HG02938 (cell line): ENCODE measurements at regions not wholly inside any gene's neighbourhood (a gene's known extent, or its start where the extent isn't known, plus 50 kb on each side); places are given as distances from the start of the nearest gene placed in this dataset.
"Not testable (repeated sequence)": the region's sequence is repeated elsewhere in the genome, so short reads cannot be mapped to it uniquely, and the experiment has no call there.

Source experiments
- ATAC-seq: cut with Tn5 transposase; IDR thresholded peaks from one replicate; pipeline ENCODE4 v1.9.1; 2021; ENCODE audit warnings: mild to moderate bottlenecking, moderate library complexity; ENCODE audit not compliant: unreplicated experiment

DNA sequence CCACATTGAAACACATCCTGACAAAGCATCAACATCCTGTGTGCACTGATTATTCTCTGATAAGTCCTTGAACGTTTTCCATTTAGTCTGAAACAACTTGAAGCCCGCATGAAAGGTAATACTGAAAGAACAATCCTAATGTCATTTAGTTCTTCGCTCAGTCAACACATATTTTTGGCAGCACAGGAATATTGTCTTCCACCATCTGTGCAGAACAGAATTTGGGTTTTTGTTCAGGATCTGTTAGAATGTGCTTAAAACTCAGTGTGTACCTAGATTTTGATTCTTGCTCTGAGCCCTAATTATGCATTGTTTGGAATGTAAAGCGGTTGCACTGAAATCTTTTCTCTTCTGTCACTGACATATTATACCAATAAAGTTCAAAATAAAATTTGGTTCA is 1036.6 kb downstream of the CDH11 start:
- no peak for ATAC-seq

DNA sequence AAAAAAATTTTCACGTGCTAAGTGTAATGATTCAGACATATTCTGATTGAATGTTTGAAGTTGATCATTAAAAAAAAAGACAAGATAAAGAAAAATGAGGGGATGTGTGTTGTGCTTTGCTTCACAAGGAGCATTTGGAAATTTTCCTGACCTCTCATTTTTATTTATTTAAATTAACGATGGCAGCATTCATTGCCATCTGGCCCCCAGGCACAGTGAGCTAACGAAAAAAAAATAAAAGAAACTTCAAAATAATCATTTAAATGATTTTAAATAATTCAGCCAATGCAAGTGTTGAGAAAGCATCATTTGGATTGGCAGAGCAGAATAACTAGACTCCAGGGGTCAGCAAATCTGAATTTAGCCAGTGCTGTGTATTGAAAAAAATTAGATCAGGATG is 1037.2 kb downstream of the CDH11 start:
- ATAC-seq: no peak

DNA sequence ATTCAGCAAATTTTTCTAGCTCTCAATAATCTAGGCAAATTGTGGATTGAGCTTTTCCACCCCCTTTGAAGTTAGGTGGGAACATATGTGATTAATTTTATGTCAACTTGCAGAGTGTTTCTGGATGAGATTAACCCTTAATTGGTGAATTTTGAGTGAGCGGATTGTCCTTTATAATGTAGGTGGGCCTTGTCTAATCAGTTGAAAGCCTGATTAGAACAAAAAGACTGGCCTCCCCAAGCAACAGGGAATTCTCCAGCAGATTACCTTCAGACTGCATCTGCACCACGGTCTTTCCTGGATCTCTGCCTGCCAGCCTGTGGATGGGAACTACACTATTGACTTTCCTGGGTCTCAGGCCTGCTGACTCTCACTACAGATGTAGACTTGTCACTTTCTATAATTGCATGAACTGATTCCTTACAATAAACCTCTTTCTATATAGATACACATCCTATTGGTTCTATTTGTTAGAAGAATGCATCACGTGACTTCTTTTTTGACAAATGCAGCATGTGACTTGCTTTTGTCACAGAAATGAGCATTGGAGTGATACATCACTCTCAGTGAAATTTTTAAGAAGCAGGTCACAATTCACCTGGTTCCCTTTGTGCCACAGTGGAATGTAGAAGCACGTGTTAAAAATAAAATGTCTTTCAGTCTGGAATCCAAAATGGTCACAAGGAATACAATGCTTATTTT is 1038.3 kb downstream of the CDH11 start:
- ATAC-seq: no peak

DNA sequence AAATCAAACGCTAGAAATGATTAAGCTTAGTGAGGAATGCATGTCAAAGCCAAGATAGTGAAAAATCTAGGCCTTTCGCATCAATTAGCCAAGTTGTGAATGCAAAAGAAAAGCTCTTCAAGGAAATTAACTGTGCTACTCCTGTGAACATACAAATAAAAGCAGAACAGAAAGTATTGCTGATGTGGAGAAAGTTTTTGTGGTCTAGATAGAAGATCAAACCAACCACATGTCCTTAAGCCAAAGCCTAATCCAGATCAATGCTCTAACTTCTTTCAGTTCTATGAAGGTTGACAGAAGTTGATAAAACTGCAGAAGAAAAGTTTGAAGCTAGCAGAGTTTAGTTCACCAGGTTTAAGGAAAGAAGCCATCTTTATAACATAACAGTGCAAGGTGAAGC is 1044.6 kb downstream of the CDH11 start:
- ATAC-seq: no peak

DNA sequence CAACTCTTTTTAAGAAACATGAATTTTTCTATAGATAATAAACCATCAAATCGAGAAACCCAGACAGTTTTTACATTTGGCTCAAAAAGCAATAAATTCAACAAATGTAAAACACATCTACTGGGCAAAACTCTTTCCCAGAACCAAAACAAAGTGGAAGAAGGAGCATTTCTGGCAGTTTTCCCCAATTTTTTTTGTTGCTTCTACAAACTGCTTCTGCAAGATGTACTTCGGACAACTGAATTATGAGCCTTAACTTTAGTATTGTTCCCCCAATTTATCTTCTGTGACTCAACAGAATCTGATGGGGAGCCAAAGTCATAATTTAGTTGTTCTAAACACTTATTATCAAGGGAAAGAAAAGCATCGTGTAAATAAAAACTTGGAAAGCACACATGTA is 1047.2 kb downstream of the CDH11 start:
- ATAC-seq: no peak

DNA sequence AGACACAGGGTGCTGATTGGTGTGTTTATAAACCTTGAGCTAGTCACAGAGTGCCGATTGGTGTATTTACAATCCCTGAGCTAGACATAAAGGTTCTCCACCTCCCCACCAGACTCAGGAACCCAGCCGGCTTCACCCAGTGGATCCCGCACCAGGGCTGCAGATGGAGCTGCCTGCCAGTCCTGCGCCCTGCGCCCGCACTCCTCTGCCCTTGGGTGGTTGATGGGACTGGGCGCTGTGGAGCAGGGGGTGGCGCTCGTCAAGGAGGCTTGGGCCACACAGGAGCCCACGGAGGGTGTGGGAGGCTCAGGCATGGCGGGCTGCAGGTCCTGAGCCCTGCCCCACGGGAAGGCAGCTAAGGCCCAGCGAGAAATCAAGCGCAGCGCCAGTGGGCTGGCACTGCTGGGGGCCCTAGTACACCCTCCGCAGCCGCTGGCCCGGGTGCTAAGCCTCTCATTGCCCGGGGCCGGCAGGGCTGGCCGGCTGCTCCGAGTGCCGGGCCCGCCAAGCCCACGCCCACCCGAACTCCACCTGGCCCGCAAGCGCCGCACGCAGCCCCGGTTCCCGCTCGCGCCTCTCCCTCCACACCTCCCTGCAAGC is 1049.6 kb downstream of the CDH11 start:
- not testable (repeated sequence) for ATAC-seq

DNA sequence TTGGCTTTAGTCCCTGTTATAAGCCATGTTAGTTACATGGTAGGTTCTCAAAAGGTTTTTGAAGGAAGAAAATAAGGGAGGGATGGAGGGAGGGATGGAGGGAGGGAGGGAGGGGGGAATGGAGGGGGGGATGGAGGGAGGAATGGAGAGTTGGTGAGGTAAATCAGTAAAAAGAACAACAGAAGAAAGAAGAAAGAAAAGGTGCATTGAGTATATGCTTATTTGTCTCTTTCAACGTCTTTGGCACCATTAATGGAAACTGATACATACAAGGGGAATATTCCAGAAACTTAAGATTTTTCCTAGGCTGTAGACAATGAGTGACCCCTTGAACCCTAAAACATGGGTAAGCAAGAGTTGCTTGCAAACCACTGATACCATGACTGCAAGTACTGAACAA is 1056.3 kb downstream of the CDH11 start:
- no peak for ATAC-seq

DNA sequence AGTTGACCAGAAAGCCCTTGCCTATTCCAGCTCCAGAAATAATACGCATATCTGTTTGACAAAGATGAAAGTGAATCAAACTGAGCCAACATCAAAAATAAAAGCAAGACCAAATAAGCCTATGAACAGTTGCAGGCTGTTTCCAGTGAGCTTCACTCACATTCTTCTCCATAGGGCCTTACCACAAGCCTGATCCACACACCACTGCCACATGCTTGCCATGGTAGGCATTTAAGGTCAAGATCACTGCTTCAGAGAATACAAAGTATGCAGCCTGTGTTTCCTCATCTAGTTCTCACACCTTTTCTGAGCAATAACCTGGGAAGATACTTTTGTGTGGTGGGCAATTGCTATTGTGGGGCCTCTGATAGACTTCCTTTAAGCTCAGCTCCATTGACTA is 1060.2 kb downstream of the CDH11 start:
- no peak for ATAC-seq

DNA sequence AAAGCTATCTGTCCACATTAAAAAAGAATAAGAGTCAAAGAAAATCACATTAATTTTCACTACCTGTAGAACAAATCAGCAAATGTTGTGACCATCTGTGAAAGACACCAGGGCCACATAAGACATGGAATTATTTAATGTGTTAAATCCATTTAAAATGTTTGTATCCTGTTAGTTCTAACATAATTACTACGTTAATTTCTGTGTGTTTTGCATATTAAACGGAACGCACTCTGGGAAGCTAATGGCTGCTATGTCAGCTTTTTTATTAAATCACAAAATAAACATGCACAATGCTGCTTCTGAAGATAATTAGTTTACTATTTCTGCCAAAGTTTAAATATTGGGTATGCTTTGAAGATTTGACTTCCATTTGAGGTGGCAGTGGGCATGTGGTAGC is 1061.2 kb downstream of the CDH11 start:
- no peak for ATAC-seq

DNA sequence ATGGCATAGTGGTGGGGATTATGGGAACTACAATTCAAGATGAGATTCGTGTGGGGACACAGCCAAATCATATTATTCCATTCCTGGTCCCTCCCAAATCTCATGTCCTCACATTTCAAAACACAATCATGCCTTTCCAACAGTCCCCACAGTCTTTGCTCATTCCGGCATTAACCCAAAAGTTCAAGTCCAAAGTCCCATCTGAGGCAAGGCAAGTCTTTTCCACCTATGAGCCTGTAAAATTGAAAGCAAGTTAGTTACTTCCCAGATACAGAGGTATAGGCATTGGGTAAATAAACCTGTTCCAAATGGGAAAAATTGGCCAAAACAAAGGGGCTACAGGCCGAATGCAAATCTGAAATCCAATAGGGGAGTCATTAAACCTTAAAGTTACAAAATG is 1063.2 kb downstream of the CDH11 start:
- no peak for ATAC-seq

DNA sequence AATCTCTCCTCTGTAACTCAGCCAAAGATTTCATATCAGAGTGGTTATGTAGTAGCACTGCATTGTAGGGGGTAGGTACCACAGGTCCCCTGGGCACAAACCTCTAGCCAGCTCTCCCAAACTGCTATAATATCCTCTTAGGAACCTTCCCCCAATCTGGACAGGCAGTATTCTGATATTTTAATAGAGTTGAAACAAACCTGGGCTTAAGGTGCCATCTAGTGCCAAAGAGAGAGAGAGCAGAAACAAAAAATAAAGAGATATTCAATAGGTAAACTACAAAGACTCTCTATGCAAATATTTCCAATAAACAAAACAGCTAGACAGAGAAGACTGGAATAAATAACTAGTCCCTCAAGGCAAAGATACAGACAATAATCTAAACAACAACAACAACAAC is 1070.0 kb downstream of the CDH11 start:
- ATAC-seq: no peak

DNA sequence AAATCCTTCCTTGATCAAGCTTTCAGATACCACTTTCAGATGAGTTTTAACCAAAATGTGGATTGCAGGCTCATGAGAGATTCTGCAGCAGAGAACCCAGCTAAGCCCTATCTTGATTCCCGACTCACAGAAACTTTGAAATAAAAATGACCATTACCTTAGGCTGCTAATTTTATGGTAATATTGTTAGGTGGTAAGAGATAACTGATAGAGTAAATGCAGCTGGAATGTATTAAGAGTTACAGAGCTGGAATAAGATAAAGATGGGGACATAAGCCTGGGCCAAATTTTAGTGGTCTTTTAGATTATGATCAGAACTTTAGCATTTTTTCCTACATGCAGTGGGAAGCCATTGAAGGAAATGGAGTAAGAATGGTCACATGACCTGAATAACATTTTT is 1074.0 kb downstream of the CDH11 start:
- ATAC-seq: no peak

DNA sequence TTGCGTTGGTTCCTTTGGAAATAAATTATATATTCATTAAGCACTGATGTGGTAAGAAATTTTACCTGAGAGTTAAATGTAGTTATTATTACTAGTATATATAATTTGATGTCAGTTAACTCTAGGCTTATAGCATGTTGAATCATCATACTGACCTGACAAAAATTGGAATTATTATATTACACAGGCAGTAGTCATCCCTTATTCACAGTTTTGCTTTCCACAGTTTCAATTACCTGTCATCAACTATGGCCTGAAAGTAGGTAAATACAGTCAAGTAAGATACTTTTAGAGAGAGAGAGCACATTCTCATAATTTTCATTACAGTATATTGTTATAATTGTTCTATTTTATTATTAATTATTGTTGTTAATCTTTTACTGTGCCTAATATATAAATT is 1074.7 kb downstream of the CDH11 start:
- no peak for ATAC-seq

DNA sequence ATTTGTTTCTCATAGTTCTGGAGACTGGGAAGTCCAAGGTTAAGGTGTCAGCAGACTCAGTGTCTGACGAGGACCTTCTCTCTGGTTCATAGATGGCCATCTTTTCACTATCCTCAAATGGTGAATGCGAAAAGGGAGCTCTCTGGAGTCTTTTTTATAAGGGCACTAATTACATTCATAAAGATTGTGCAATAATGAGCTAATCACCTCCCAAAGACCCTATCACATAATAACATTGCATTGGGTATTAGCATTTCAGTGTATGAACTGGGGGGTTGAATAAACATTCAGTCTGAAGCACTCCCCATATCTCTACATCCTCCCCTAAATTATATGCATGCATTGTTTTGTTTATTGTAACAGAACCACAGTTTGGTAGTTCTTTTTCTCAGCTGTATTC is 1086.5 kb downstream of the CDH11 start:
- ATAC-seq: no peak

DNA sequence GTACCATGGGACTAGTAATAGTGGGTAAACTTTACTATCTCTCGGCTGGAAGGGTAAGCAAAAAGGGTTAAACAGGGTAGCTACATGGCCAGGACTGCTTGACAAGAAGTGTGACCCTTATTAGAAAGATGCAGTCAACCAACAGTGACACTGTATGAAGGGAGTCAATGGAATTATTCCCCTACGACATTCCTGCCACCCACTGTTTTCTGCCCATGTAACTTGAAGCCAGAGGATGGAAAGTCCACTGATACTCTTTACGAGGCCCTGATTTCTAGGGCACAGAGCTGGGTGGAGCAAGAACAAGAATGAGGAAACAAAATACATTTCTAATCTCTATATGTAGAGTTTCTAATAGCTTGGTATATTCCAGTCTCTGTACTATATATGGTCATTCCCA is 1102.5 kb downstream of the CDH11 start:
- ATAC-seq: no peak

DNA sequence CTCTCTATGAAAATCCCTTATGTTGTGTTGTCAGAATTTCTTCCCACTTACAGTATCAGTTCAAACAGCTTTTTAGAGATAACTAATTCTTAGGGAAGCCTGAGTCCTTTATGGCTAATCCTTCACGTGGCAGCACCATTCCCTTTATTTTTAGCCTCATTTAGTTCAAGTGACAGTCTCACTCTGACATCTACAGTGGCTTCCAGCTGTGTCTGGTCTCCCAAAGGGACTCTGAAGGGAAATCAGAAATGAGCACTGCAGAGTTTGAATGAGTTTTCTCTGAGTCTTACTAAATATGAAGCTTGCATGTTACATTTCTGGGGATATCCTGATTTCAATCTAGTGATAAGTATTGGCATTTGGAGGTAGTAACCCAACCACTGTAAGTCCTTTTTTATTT is 1104.1 kb downstream of the CDH11 start:
- no peak for ATAC-seq

DNA sequence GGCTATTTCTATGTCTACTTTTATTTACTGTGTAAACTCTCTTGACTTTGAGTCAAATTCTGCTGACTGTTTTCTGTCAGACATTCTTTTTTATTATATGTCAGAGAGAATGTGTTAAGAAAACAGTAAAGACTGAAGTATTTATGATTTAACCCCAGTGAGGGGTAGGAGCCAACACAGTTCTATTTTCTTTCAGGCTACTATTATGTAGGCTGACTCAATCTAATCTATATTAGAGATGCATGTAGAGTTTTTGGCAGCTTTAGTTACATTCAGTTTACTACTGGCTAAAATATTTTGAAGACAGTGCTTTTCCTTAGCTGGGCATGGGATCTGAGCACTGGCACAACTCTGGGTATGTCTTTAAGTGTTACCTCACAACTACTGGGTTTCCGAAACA is 1108.0 kb downstream of the CDH11 start:
- no peak for ATAC-seq

DNA sequence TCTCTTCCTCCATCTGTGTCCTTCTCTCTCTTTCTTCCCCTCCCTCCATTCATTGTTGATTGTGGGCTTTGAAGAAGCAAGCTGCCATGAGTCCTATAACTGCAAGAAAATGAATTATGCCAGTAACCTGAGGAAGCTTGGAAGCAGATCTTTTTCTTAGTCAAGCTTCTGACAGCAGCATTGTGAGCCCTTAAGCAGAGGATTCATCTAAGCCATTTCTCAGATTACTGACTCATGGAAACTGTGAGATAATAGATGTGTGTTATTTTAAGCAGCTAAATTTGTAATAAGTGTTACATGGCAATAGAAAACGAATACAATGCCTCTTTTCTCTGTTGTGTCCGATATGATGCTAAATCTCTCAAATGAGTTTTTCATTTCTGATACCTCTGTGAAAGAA is 1109.7 kb downstream of the CDH11 start:
- ATAC-seq: no peak

DNA sequence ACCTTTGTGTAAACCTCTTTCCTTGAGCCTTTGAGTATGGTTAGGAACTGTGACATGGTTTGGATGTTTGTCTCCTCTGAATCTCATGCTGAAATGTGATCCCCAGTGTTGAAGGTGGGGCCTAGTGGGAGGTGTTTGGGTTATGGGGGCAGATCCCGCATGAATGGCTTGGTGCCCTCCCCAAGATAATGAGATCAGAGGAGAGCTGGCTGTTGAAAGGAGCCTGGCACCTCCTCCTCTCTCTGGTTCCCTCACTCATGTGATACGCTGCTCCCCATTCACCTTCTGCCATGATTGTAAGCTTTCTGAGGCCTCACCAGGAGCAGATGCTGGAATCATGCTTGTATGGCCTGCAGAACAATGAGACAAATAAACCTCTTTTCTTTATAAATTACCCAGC is 1110.2 kb downstream of the CDH11 start:
- ATAC-seq: no peak

DNA sequence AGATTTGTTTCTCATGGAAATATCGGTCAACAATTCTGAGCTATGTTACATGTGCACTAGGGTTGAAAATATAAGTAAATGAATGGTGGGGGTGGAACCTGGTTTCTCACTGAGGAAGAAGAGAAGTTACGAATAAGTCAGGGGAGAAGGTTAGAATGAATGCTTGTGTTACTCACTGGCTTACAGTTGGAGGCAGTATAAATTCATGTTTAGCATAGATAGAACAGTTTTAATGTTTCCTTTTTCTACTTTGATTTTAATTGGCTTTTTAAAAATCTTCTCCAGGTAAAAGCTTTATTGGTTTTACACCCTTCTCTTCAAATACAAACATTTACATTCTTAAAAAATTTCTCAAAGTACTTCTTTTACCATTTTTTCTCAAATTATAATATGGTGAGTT is 1113.7 kb downstream of the CDH11 start:
- no peak for ATAC-seq

DNA sequence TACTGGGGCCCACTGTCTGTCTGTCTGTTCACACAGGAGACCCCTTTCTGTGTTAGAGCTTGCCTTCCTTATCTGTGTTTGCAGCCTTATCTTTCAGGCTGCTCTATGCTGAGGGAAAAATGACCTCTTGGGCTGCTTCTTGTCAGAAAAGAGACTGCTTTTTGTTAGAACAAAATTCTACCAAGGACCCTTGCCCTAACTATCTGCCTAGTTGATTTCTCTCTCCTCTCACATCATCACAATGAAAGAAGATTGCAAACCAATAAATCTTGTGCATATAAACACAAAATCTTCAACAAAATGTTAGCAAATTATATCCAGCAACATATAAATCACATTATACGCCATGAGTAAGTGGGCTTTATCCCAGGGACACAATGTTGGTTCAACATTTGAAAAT is 1117.7 kb downstream of the CDH11 start:
- no peak for ATAC-seq

DNA sequence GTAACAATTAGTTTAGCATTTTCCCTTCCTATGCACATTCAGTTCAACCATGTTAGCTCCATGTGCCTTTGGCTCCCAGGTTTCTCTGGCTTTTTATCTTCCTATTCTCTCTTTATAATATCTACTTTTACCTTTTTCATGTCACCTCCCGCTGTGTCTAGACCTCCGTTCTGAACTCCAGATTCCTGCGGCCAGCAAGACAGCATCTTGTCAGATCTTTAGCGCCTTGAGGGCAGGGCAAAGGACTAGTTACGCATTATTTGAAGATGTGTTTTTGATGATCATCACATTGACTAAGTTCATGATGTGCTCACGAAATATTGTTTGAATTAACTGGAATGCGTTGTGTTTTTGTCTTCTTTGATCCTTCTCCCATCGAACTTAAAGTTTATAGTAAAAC is 1126.8 kb downstream of the CDH11 start:
- ATAC-seq: no peak

DNA sequence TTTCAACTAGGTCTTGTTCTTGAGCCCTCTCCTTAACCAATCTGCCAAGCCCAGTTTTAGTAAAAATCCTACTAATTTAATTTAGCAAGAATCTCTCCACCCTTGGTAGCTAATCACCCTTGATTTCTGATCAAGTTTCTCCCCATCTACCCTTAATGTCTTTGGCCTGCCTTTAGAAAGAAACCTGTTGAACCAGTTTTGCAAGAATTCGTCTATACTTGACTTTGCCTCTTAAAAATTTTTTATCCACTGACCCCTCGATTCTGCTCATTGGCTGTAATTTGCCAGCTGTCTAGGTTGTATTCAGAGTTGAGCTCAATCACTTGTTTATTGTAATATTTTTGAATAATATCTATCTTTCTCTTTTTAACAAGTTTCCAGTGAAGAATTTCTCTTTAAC is 1138.5 kb downstream of the CDH11 start:
- no peak for ATAC-seq
